K562 (cell line): ENCODE measurements at regions not wholly inside any gene's neighbourhood (a gene's known extent, or its start where the extent isn't known, plus 50 kb on each side); places are given as distances from the start of the nearest gene placed in this dataset.

Experiments
- GMEB1 ChIP-seq: fragments of 250-450 bp; sonication (Bioruptor Pico); IDR thresholded peaks from 2 replicates; pipeline ENCODE4 v1.4.0; 2020; ENCODE audit warnings: mild to moderate bottlenecking
- HBP1 ChIP-seq: fragments of 450-650 bp; formaldehyde crosslinking; IDR thresholded peaks from 2 replicates; pipeline ENCODE4 v1.4.0; 2022; ENCODE audit warnings: missing genetic modification characterization
- HDAC1 ChIP-seq, 2 experiments: fragments of 450-650 bp; IDR thresholded peaks; 2 replicates each; pipeline ENCODE4 v1.6.1; 2016 to 2017; ENCODE audit warnings: inconsistent platforms in 1 of 2, mild to moderate bottlenecking in 1 of 2, moderate library complexity in 1 of 2
- HMG20B ChIP-seq: fragments of 250-450 bp; sonication (Bioruptor Pico); IDR thresholded peaks from 2 replicates; pipeline ENCODE4 v1.5.0; 2021; ENCODE audit warnings: mild to moderate bottlenecking
- HOMEZ ChIP-seq: fragments of 250-450 bp; sonication (Bioruptor Pico); IDR thresholded peaks from 2 replicates; pipeline ENCODE4 v1.4.0; 2020; ENCODE audit warnings: mild to moderate bottlenecking, moderate library complexity
- RERE ChIP-seq: sonication (generic); formaldehyde crosslinking; IDR thresholded peaks from 2 replicates; pipeline ENCODE4 v1.8.0; 2023; ENCODE audit warnings: missing genetic modification reagents, mild to moderate bottlenecking, borderline replicate concordance
- THRA ChIP-seq: fragments of 450-650 bp; IDR thresholded peaks from 2 replicates; pipeline ENCODE4 v1.6.1; 2017; ENCODE audit warnings: mild to moderate bottlenecking, moderate library complexity
- ZNF224 ChIP-seq: sonication (generic); formaldehyde crosslinking; IDR thresholded peaks from 2 replicates; pipeline ENCODE4 v1.8.0; 2022; ENCODE audit warnings: mild to moderate bottlenecking, missing genetic modification reagents

GRCh38 chr17:13921841-13922776 is 147.2 kb upstream of the COX10 start (continued):
- TF ChIP-seq HOMEZ: no peak
- TF ChIP-seq ZNF224 (CRISPR knock-in tag): no peak
- TF ChIP-seq GMEB1 (CRISPR knock-in tag): no peak
- TF ChIP-seq HMG20B: no peak
- TF ChIP-seq HDAC1 (IDR thresholded peaks at IDR 0.05): no peak
- no peak for TF ChIP-seq RERE (CRISPR knock-in tag)
- TF ChIP-seq THRA: no peak
- TF ChIP-seq HBP1 (CRISPR knock-in tag): no peak
